HG02588 (cell line): ENCODE measurements at regions not wholly inside any gene's neighbourhood (a gene's known extent, or its start where the extent isn't known, plus 50 kb on each side); places are given as distances from the start of the nearest gene placed in this dataset.

Experiments
- ATAC-seq: cut with Tn5 transposase; IDR thresholded peaks from one replicate; pipeline ENCODE4 v1.9.1; 2021; ENCODE audit warnings: mild to moderate bottlenecking, moderate library complexity; ENCODE audit not compliant: unreplicated experiment

- ATAC-seq = no peak
Observed at GRCh38 chr2:147560810-147561535, 283.9 kb upstream of the ACVR2A start.

GRCh38 chr2:147559070-147559725 lies 285.6 kb upstream of the ACVR2A start:
- no peak for ATAC-seq

GRCh38 chr2:147558620-147559019 lies 286.2 kb upstream of the ACVR2A start:
- ATAC-seq = no peak

GRCh38 chr2:147554521-147555107 lies 290.2 kb upstream of the ACVR2A start:
- no peak for ATAC-seq

- no peak for ATAC-seq
Observed at GRCh38 chr2:147553775-147554271, 291.0 kb upstream of the ACVR2A start.

GRCh38 chr2:147550995-147551731 lies 293.7 kb upstream of the ACVR2A start:
- ATAC-seq = no peak

GRCh38 chr2:147549054-147549453 lies 295.8 kb upstream of the ACVR2A start:
- no peak for ATAC-seq

- no peak for ATAC-seq
Observed at GRCh38 chr2:147548451-147548850, 296.4 kb upstream of the ACVR2A start.

GRCh38 chr2:147547440-147547839 lies 297.4 kb upstream of the ACVR2A start:
- no peak for ATAC-seq

- no peak for ATAC-seq
Observed at GRCh38 chr2:147546109-147546508, 298.7 kb upstream of the ACVR2A start.

GRCh38 chr2:147543056-147543455 lies 301.8 kb upstream of the ACVR2A start:
- no peak for ATAC-seq

- no peak for ATAC-seq
Observed at GRCh38 chr2:147542351-147542750, 302.5 kb upstream of the ACVR2A start.

- no peak for ATAC-seq
Observed at GRCh38 chr2:147541314-147541713, 303.5 kb upstream of the ACVR2A start.

- no peak for ATAC-seq
Observed at GRCh38 chr2:147538821-147539220, 306.0 kb upstream of the ACVR2A start.

GRCh38 chr2:147538088-147538487 lies 306.7 kb upstream of the ACVR2A start:
- no peak for ATAC-seq

- ATAC-seq = no peak
Observed at GRCh38 chr2:147531269-147531668, 313.6 kb upstream of the ACVR2A start.

- no peak for ATAC-seq
Observed at GRCh38 chr2:147530033-147530432, 314.8 kb upstream of the ACVR2A start.

- ATAC-seq = no peak
Observed at GRCh38 chr2:147525819-147526489, 318.9 kb upstream of the ACVR2A start.

GRCh38 chr2:147524912-147525311 lies 319.9 kb upstream of the ACVR2A start:
- no peak for ATAC-seq

- no peak for ATAC-seq
Observed at GRCh38 chr2:147523415-147523814, 321.4 kb upstream of the ACVR2A start.

- no peak for ATAC-seq
Observed at GRCh38 chr2:147521936-147522335, 322.9 kb upstream of the ACVR2A start.
